A549 (cell line): ENCODE measurements at regions not wholly inside any gene's neighbourhood (a gene's known extent, or its start where the extent isn't known, plus 50 kb on each side); places are given as distances from the start of the nearest gene placed in this dataset.

Experiments
- ATAC-seq, 2 experiments: fragments of 200-7000 bp in 1 of 2; fragments of >200 bp in 1 of 2; cut with Nextera tagmentation in 1 of 2; cut with Tn5 transposase in 1 of 2; 3 replicates each; pipeline versions ENCODE4 v1.8.0 to v1.9.1; 2018 to 2020; ENCODE audit warnings: mild to moderate bottlenecking in 1 of 2, moderate library complexity in 1 of 2
- CTCF ChIA-PET: fragments of 300-600 bp; sonication (Branson Sonifier 250); formaldehyde crosslinking; extraction: SDS; loops from one replicate; lab custom pipeline; 2021; ENCODE audit warnings: antibody characterized with exemption, inconsistent platforms; lab: Yijun Ruan, JAX
- POLR2A ChIA-PET: fragments of 350-600 bp; formaldehyde crosslinking; extraction: SDS; loops from one replicate; lab custom pipeline; 2021; ENCODE audit warnings: antibody characterized with exemption, inconsistent platforms; lab: Yijun Ruan, JAX
- DNase-seq, 2 experiments: peaks; one replicate each; pipeline versions ENCODE4 v3.0.0 to v3.0.0-alpha.2; 2011 to 2016; ENCODE audit warnings: low read depth in 1 of 2, low spot score in 1 of 2
- FAIRE-seq: peaks from 2 replicates; lab custom pipeline; 2011; peaks lifted over from hg19 to GRCh38; lab: Jason Lieb, UNC
- H3K27ac ChIP-seq, 2 experiments: fragments of >200 bp; sonication (Bioruptor Twin); formaldehyde crosslinking; 3 replicates each; pipeline ENCODE4 v1.5.1; 2016 to 2017
- H3K4me1 ChIP-seq: fragments of >200 bp; sonication (Bioruptor Twin); formaldehyde crosslinking; 3 replicates; pipeline ENCODE4 v1.6.1; 2016
- H3K4me2 ChIP-seq: fragments of >200 bp; sonication (Bioruptor Twin); formaldehyde crosslinking; 3 replicates; pipeline ENCODE4 v1.6.1; 2016
- H3K4me3 ChIP-seq: fragments of >200 bp; sonication (Bioruptor Twin); formaldehyde crosslinking; 3 replicates; pipeline ENCODE4 v1.5.1; 2016
- H3K9me3 ChIP-seq: fragments of >200 bp; sonication (Bioruptor Twin); formaldehyde crosslinking; 3 replicates; pipeline ENCODE4 v1.6.1; 2016
- ATOH8 ChIP-seq: fragments of 250-450 bp; sonication (Bioruptor Pico); IDR thresholded peaks from 2 replicates; pipeline ENCODE4 v1.5.0; 2020; ENCODE audit warnings: low read depth, mild to moderate bottlenecking, moderate library complexity
- CBX2 ChIP-seq: fragments of 200-600 bp; sonication (generic); IDR thresholded peaks from 2 replicates; pipeline ENCODE4 v1.6.1; 2016; ENCODE audit warnings: low read depth, mild to moderate bottlenecking, borderline replicate concordance
- ESRRA ChIP-seq: fragments of 150-350 bp; IDR thresholded peaks from 2 replicates; pipeline ENCODE4 v1.6.1; 2014; ENCODE audit warnings: mild to moderate bottlenecking, low read length, borderline replicate concordance
- FOSB ChIP-seq: fragments of 250-450 bp; sonication (Bioruptor Pico); IDR thresholded peaks from 2 replicates; pipeline ENCODE4 v1.5.0; 2020; ENCODE audit warnings: mild to moderate bottlenecking, moderate library complexity
- HEYL ChIP-seq: fragments of 250-450 bp; sonication (Bioruptor Pico); IDR thresholded peaks from 2 replicates; pipeline ENCODE4 v1.8.0; 2021; ENCODE audit warnings: mild to moderate bottlenecking, moderate library complexity
- HMGXB4 ChIP-seq: fragments of 250-450 bp; sonication (Bioruptor Pico); IDR thresholded peaks from 2 replicates; pipeline ENCODE4 v1.5.0; 2021; ENCODE audit warnings: mild to moderate bottlenecking, moderate library complexity, borderline replicate concordance
- HOXA7 ChIP-seq: fragments of 250-450 bp; sonication (Bioruptor Pico); IDR thresholded peaks from 2 replicates; pipeline ENCODE4 v1.5.0; 2020; ENCODE audit warnings: mild to moderate bottlenecking, moderate library complexity
- HOXB5 ChIP-seq: fragments of 250-450 bp; sonication (Bioruptor Pico); IDR thresholded peaks from 2 replicates; pipeline ENCODE4 v1.5.0; 2020; ENCODE audit warnings: mild to moderate bottlenecking, moderate library complexity
- JUN ChIP-seq, 2 experiments: fragments of >200 bp; sonication (Bioruptor Twin); formaldehyde crosslinking; IDR thresholded peaks; 2 replicates in 1 of 2; 3 replicates in 1 of 2; pipeline ENCODE4 v1.6.1; 2016 to 2017
- JUNB ChIP-seq: fragments of >200 bp; sonication (Bioruptor Twin); formaldehyde crosslinking; IDR thresholded peaks from 2 replicates; pipeline ENCODE4 v1.6.1; 2016
- KDM1A ChIP-seq: fragments of 200-600 bp; sonication (generic); IDR thresholded peaks from 2 replicates; pipeline ENCODE4 v1.6.1; 2016; ENCODE audit warnings: low read depth, mild to moderate bottlenecking
- KDM5A ChIP-seq: fragments of 200-600 bp; sonication (generic); IDR thresholded peaks from 2 replicates; pipeline ENCODE4 v1.6.1; 2016; ENCODE audit warnings: antibody characterized with exemption, mild to moderate bottlenecking
- NPAS2 ChIP-seq: fragments of 250-450 bp; sonication (Bioruptor Pico); IDR thresholded peaks from 2 replicates; pipeline ENCODE4 v1.8.0; 2022; ENCODE audit warnings: mild to moderate bottlenecking, moderate library complexity, borderline replicate concordance
- NR3C1 ChIP-seq: fragments of >200 bp; sonication (Bioruptor Twin); formaldehyde crosslinking; IDR thresholded peaks from 3 replicates; pipeline ENCODE4 v1.6.1; 2017
- POLR2A ChIP-seq: IDR thresholded peaks from 2 replicates; pipeline ENCODE4 v1.6.1; 2012; ENCODE audit warnings: mild to moderate bottlenecking, low read length
- RFX5 ChIP-seq: fragments of 450-650 bp; IDR thresholded peaks from 2 replicates; pipeline ENCODE4 v1.7.1; 2014; ENCODE audit warnings: antibody characterized with exemption, mild to moderate bottlenecking, moderate library complexity
- SMC3 ChIP-seq: fragments of >200 bp; sonication (Bioruptor Twin); formaldehyde crosslinking; IDR thresholded peaks from 3 replicates; pipeline ENCODE4 v1.6.1; 2018; ENCODE audit warnings: inconsistent platforms
- SREBF2 ChIP-seq: fragments of 450-650 bp; IDR thresholded peaks from 2 replicates; pipeline ENCODE4 v1.6.1; 2014; ENCODE audit warnings: mild to moderate bottlenecking, moderate library complexity
- TFCP2L1 ChIP-seq: fragments of 250-450 bp; sonication (Bioruptor Pico); IDR thresholded peaks from 2 replicates; pipeline ENCODE4 v1.5.0; 2021; ENCODE audit warnings: mild to moderate bottlenecking
- ZC3H11A ChIP-seq: fragments of 450-650 bp; IDR thresholded peaks from 2 replicates; pipeline ENCODE4 v1.6.1; 2014; ENCODE audit warnings: antibody characterized with exemption, mild to moderate bottlenecking
- ZFP36 ChIP-seq: fragments of 450-650 bp; IDR thresholded peaks from 2 replicates; pipeline ENCODE4 v1.6.1; 2014; ENCODE audit warnings: borderline replicate concordance; ENCODE audit not compliant: partially characterized antibody
- ZSCAN20 ChIP-seq: fragments of 250-450 bp; sonication (Bioruptor Pico); IDR thresholded peaks from 2 replicates; pipeline ENCODE4 v1.8.0; 2022; ENCODE audit warnings: mild to moderate bottlenecking, moderate library complexity
- WGBS: methylation state at CpG from one replicate; pipeline ENCODE4 v1.1.6; 2017; ENCODE audit errors: missing lambda C conversion rate; 5-methylcytosine and 5-hydroxymethylcytosine counted together
- TF ChIP-seq, protein P1 (sequence below): fragments of >200 bp; sonication (Bioruptor Twin); formaldehyde crosslinking; IDR thresholded peaks from 2 replicates; pipeline ENCODE4 v1.6.1; 2016
- TF ChIP-seq, protein P2 (sequence below): fragments of 150-350 bp; IDR thresholded peaks from 2 replicates; pipeline ENCODE4 v1.6.1; 2014; ENCODE audit warnings: low read depth, mild to moderate bottlenecking, low read length
- TF ChIP-seq, protein P3 (sequence below): fragments of >200 bp; sonication (Bioruptor Twin); formaldehyde crosslinking; IDR thresholded peaks from 3 replicates; pipeline ENCODE4 v1.5.1; 2016
- TF ChIP-seq, protein P4 (sequence below): fragments of >200 bp; sonication (Bioruptor Twin); formaldehyde crosslinking; IDR thresholded peaks from 3 replicates; pipeline ENCODE4 v1.6.1; 2016

DNA sequence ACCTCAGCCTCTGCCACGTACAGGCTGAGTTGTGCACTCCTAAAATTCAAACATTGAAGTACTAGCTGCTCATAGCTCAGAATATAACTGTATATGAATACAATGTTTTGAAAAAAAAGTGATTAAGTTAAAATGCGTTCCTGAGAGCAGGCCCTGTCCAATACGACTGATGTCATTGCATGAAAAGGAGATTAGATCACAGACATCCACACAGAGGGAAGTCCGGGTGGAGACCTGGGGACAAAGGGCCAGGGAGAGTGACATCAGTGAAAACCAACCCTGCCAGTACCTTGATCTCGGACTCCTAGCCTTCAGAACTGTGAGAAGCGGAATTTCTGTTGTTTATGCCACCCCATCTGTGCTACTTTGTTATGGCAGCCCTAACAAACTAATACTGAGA lies 311.4 kb upstream of the NR2F2 start:
- no peak for FAIRE-seq
- Histone ChIP-seq H3K9me3 (0 out of 3 replicates have a peak, but pooled peaks cover 3% of the 10 kb centered on the region), H3K4me1 (no peaks in the 10 kb centered on the region), H3K4me3 (no peak overlapping the region), H3K27ac (no peak overlapping the region), H3K4me2 (no peak overlapping the region)
- WGBS = 53% methylated on average over 6 of the region's 6 CpGs
- ChIA-PET POLR2A (no interaction called here), CTCF (no interaction called here)
- no peak for ATAC-seq
- TF ChIP-seq SREBF2 (no peak), FOSB (CRISPR knock-in tag) (no peak), SMC3 (no peak), HOXA7 (CRISPR knock-in tag) (no peak), CBX2 (no peak), HMGXB4 (CRISPR knock-in tag) (no peak), POLR2A (no peak), HEYL (CRISPR knock-in tag) (no peak), TFCP2L1 (no peak), ATOH8 (no peak), NR3C1 (no peak), KDM1A (no peak)
- TF ChIP-seq, protein P1, sequence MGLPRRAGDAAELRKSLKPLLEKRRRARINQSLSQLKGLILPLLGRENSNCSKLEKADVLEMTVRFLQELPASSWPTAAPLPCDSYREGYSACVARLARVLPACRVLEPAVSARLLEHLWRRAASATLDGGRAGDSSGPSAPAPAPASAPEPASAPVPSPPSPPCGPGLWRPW = no peak
- TF ChIP-seq, protein P2, sequence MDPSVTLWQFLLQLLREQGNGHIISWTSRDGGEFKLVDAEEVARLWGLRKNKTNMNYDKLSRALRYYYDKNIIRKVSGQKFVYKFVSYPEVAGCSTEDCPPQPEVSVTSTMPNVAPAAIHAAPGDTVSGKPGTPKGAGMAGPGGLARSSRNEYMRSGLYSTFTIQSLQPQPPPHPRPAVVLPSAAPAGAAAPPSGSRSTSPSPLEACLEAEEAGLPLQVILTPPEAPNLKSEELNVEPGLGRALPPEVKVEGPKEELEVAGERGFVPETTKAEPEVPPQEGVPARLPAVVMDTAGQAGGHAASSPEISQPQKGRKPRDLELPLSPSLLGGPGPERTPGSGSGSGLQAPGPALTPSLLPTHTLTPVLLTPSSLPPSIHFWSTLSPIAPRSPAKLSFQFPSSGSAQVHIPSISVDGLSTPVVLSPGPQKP = no peak
- TF ChIP-seq, protein P3, sequence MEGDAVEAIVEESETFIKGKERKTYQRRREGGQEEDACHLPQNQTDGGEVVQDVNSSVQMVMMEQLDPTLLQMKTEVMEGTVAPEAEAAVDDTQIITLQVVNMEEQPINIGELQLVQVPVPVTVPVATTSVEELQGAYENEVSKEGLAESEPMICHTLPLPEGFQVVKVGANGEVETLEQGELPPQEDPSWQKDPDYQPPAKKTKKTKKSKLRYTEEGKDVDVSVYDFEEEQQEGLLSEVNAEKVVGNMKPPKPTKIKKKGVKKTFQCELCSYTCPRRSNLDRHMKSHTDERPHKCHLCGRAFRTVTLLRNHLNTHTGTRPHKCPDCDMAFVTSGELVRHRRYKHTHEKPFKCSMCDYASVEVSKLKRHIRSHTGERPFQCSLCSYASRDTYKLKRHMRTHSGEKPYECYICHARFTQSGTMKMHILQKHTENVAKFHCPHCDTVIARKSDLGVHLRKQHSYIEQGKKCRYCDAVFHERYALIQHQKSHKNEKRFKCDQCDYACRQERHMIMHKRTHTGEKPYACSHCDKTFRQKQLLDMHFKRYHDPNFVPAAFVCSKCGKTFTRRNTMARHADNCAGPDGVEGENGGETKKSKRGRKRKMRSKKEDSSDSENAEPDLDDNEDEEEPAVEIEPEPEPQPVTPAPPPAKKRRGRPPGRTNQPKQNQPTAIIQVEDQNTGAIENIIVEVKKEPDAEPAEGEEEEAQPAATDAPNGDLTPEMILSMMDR = no peak
- no peak for DNase-seq

DNA sequence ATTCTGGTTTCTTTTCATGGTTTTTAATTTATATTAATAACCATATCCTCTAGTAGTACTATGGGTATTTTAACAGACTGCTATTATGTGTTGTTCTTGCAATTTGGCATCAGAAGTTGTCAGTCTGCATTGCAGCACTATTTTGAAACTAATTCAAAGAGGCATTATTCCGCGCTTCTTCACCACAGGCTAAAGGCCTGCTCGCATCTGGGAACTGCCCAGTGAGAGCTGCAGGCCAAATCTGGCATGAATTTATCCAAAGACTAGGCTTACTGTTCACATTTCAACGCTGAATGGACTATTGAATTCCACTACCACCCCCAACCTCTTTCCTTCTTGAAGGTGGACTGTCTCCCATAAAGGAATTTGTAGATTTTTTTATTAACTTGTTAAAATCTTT lies 310.4 kb upstream of the NR2F2 start:
- TF ChIP-seq ESRRA (no peak), ZFP36 (no peak), RFX5 (no peak), NPAS2 (CRISPR knock-in tag) (no peak), CBX2 (no peak), POLR2A (no peak), ZSCAN20 (CRISPR knock-in tag) (no peak), NR3C1 (no peak), KDM1A (no peak), KDM5A (no peak), JUNB (no peak), SMC3 (no peak), JUN (IDR thresholded peaks at IDR 0.05) (no peak), HOXB5 (CRISPR knock-in tag) (no peak), ZC3H11A (no peak)
- TF ChIP-seq, protein P4, sequence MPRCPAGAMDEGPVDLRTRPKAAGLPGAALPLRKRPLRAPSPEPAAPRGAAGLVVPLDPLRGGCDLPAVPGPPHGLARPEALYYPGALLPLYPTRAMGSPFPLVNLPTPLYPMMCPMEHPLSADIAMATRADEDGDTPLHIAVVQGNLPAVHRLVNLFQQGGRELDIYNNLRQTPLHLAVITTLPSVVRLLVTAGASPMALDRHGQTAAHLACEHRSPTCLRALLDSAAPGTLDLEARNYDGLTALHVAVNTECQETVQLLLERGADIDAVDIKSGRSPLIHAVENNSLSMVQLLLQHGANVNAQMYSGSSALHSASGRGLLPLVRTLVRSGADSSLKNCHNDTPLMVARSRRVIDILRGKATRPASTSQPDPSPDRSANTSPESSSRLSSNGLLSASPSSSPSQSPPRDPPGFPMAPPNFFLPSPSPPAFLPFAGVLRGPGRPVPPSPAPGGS = no peak
- TF ChIP-seq, protein P1 = no peak
- TF ChIP-seq, protein P3 = no peak
- 65% methylated on average over 4 of the region's 4 CpGs for WGBS
- Histone ChIP-seq H3K4me2 (no peak overlapping the region), H3K27ac (no peak overlapping the region), H3K4me3 (no peak overlapping the region), H3K4me1 (no peaks in the 10 kb centered on the region), H3K9me3 (0 out of 3 replicates have a peak, but pooled peaks cover 3% of the 10 kb centered on the region)
- ATAC-seq (no peak), DNase-seq (no peak), FAIRE-seq (no peak)
- ChIA-PET POLR2A (no interaction called here), CTCF (no interaction called here)
